ENCODE measurements at regions not wholly inside any gene's neighbourhood (a gene's known extent, or its start where the extent isn't known, plus 50 kb on each side); places are given as distances from the start of the nearest gene placed in this dataset.
"Not testable (repeated sequence)": the region's sequence is repeated elsewhere in the genome, so short reads cannot be mapped to it uniquely, and the experiment has no call there.

GRCh38 chr6:168841609-168842278 lies 400.8 kb downstream of the SMOC2 start:
- no peak for DNase-seq

- DNase-seq: not testable (repeated sequence)
Measured at GRCh38 chr6:168840932-168841331, 399.9 kb downstream of the SMOC2 start.

- not testable (repeated sequence) for DNase-seq
Measured at GRCh38 chr6:168840299-168840698, 399.3 kb downstream of the SMOC2 start.

- DNase-seq: no peak
Measured at GRCh38 chr6:168838037-168838399, 397.0 kb downstream of the SMOC2 start.

- no peak for DNase-seq
Measured at GRCh38 chr6:168837254-168838036, 396.5 kb downstream of the SMOC2 start.

- no peak for DNase-seq
Measured at GRCh38 chr6:168835991-168836390, 395.0 kb downstream of the SMOC2 start.

GRCh38 chr6:168834801-168835200 lies 393.8 kb downstream of the SMOC2 start:
- no peak for DNase-seq

GRCh38 chr6:168834042-168834587 lies 393.1 kb downstream of the SMOC2 start:
- no peak for DNase-seq

- no peak for DNase-seq
Measured at GRCh38 chr6:168828800-168829199, 387.8 kb downstream of the SMOC2 start.

- DNase-seq: no peak
Measured at GRCh38 chr6:168828035-168828434, 387.1 kb downstream of the SMOC2 start.

- no peak for DNase-seq
Measured at GRCh38 chr6:168827586-168827871, 386.5 kb downstream of the SMOC2 start.

GRCh38 chr6:168826726-168827585 lies 386.0 kb downstream of the SMOC2 start:
- DNase-seq: no peak

GRCh38 chr6:168826078-168826390 lies 385.1 kb downstream of the SMOC2 start:
- DNase-seq: no peak

GRCh38 chr6:168825226-168826077 lies 384.5 kb downstream of the SMOC2 start:
- DNase-seq: no peak

- no peak for DNase-seq
Measured at GRCh38 chr6:168823397-168824212, 382.6 kb downstream of the SMOC2 start.

GRCh38 chr6:168822376-168822775 lies 381.4 kb downstream of the SMOC2 start:
- DNase-seq: no peak

- DNase-seq: no peak
Measured at GRCh38 chr6:168819546-168819945, 378.6 kb downstream of the SMOC2 start.

- no peak for DNase-seq
Measured at GRCh38 chr6:168817558-168818159, 376.7 kb downstream of the SMOC2 start.

- no peak for DNase-seq
Measured at GRCh38 chr6:168815229-168815628, 374.2 kb downstream of the SMOC2 start.

GRCh38 chr6:168808232-168808631 lies 367.2 kb downstream of the SMOC2 start:
- DNase-seq: no peak

- DNase-seq: no peak
Measured at GRCh38 chr6:168804331-168804730, 363.3 kb downstream of the SMOC2 start.

All from T-helper 1 cell (primary cell).